Gastroesophageal sphincter (tissue), 3 donors: ENCODE measurements at regions not wholly inside any gene's neighbourhood (a gene's known extent, or its start where the extent isn't known, plus 50 kb on each side); places are given as distances from the start of the nearest gene placed in this dataset.

ENCODE experiments used
- CTCF ChIP-seq, 4 experiments: fragments of 200-600 bp in 2 of 4; fragments of 450-650 bp in 2 of 4; sonication (generic) in 1 of 4; IDR thresholded peaks; one replicate each; pipeline ENCODE4 v1.5.1; 2017 to 2019; ENCODE audit warnings: antibody characterized with exemption in 4 of 4, mild to moderate bottlenecking in 2 of 4, moderate library complexity in 2 of 4
- EP300 ChIP-seq: sonication (generic); formaldehyde crosslinking; IDR thresholded peaks from one replicate; pipeline ENCODE4 v1.6.1; 2017; ENCODE audit warnings: antibody characterized with exemption, mild to moderate bottlenecking
- POLR2A ChIP-seq, 2 donors: fragments of 450-650 bp; IDR thresholded peaks; one replicate each; pipeline ENCODE4 v1.6.1; 2017; ENCODE audit warnings: antibody characterized with exemption in 2 of 2, mild to moderate bottlenecking in 2 of 2, moderate library complexity in 1 of 2
- POLR2AphosphoS5 ChIP-seq: sonication (generic); formaldehyde crosslinking; IDR thresholded peaks from one replicate; pipeline ENCODE4 v1.6.1; 2017; ENCODE audit warnings: antibody characterized with exemption

GRCh38 chr16:73545755-73546154 is 497.8 kb upstream of the ZFHX3 start:
- TF ChIP-seq CTCF (IDR thresholded peaks at IDR 0.05) (no peak), POLR2AphosphoS5 (no peak), EP300 (no peak), POLR2A (IDR thresholded peaks at IDR 0.05) (no peak)
